Right cardiac atrium (tissue), 5 donors: ENCODE measurements at regions not wholly inside any gene's neighbourhood (a gene's known extent, or its start where the extent isn't known, plus 50 kb on each side); places are given as distances from the start of the nearest gene placed in this dataset.

Experiments
- ATAC-seq, 2 donors: fragments of 200-7000 bp; cut with Tn5 transposase; one replicate each; pipeline versions ENCODE4 v1.8.0 to v1.9.1; 2020; ENCODE audit warnings: moderate library complexity in 2 of 2, mild to moderate bottlenecking in 1 of 2
- DNase-seq, 3 donors: peaks; one replicate each; pipeline ENCODE4 v3.0.0-alpha.2; 2020
- H3K27ac ChIP-seq: one replicate; pipeline ENCODE4 v1.5.1; 2013; ENCODE audit warnings: mild to moderate bottlenecking, low read length, control low read depth, moderate library complexity
- H3K27me3 ChIP-seq: one replicate; pipeline ENCODE4 v1.6.1; 2013; ENCODE audit not compliant: control insufficient read depth, insufficient read depth
- H3K4me1 ChIP-seq: one replicate; pipeline ENCODE4 v1.6.1; 2013; ENCODE audit warnings: low read length; ENCODE audit not compliant: control insufficient read depth, insufficient read depth
- H3K4me3 ChIP-seq: one replicate; pipeline ENCODE4 v1.5.1; 2013; ENCODE audit warnings: low read length, control low read depth
- H3K9me3 ChIP-seq: one replicate; pipeline ENCODE4 v1.6.1; 2013; ENCODE audit warnings: low read length; ENCODE audit not compliant: control insufficient read depth
- WGBS: extraction: QIAGEN DNeasy Blood & Tissue Kit; methylation state at CpG from one replicate; pipeline ENCODE4 v1.1.7; 2013; 5-methylcytosine and 5-hydroxymethylcytosine counted together
- intact Hi-C, 4 donors: fragments of 100-400 bp; cut with DNase I; formaldehyde crosslinking; loops; one replicate each; pipeline versions ENCODE4 v1.11.0 to v1.14.0; 2022 to 2023
- donor health status: healthy with polysubstance abuse.
- donor health status: DM: no; HTN: yes; CAD: no.
- donor health status: DM: no; HTN: no; CAD: no.
- donor health status: DM: no; HTN: yes; CAD: no; lungs with severe emphysema.
- donor health status: DM: yes; HTN: yes; CAD: no.

GRCh38 chr5:3889412-3890142 lies 293.9 kb downstream of the IRX1 start:
- no peak overlapping the region for H3K4me3 ChIP-seq
- H3K27ac ChIP-seq, result no peak overlapping the region
- WGBS, result 76% methylated on average over 12 of the region's 12 CpGs
- DNase-seq (no peak), ATAC-seq (no peak)
- no peaks in the 10 kb centered on the region for H3K9me3 ChIP-seq
- no peaks in the 10 kb centered on the region for H3K27me3 ChIP-seq
- intact Hi-C loops, result no loop called here
- no peaks in the 10 kb centered on the region for H3K4me1 ChIP-seq

DNA sequence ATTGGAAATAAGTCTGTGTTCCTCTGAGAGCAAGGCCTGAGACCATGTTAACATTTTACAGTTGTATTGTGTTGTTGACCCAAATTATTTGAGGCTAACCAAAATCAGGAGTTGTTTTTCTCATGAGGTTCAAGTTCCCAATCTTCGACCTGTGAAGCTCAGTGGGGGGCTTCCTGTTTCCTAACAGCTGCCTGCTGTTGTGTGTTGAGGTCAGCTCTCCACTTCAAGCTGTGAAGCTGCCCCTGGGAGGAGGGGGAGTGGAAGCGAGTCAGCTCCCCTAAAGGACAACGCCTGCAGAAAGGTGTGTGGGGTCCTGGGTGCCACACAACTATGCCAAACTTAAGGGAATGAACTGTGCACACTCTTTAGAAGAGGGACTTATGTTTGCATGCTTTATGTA lies 295.5 kb downstream of the IRX1 start:
- Histone ChIP-seq H3K27ac (no peak overlapping the region), H3K4me1 (no peaks in the 10 kb centered on the region), H3K27me3 (no peaks in the 10 kb centered on the region), H3K4me3 (no peak overlapping the region), H3K9me3 (no peaks in the 10 kb centered on the region)
- intact Hi-C loops, result no loop called here
- ATAC-seq (no peak), DNase-seq (no peak)
- WGBS, result 46% methylated on average over 3 of the region's 3 CpGs

GRCh38 chr5:3893527-3893926 lies 297.9 kb downstream of the IRX1 start:
- ATAC-seq, result no peak
- DNase-seq, result no peak
- Histone ChIP-seq H3K27me3 (no peaks in the 10 kb centered on the region), H3K4me3 (no peak overlapping the region), H3K9me3 (peaks cover 2% of the 10 kb centered on the region), H3K4me1 (no peaks in the 10 kb centered on the region), H3K27ac (no peak overlapping the region)
- intact Hi-C loops, result no loop called here

- Histone ChIP-seq H3K4me1 (no peaks in the 10 kb centered on the region), H3K27ac (no peak overlapping the region), H3K9me3 (peaks cover 2% of the 10 kb centered on the region), H3K27me3 (no peaks in the 10 kb centered on the region), H3K4me3 (no peak overlapping the region)
- 87% methylated on average over 1 of the region's 1 CpG for WGBS
- no peak for DNase-seq
- no peak for ATAC-seq
- intact Hi-C loops, result no loop called here
Observed at GRCh38 chr5:3893975-3894374, 298.3 kb downstream of the IRX1 start.

- intact Hi-C loops, result no loop called here
- no peak overlapping the region for H3K4me3 ChIP-seq
- no peak overlapping the region for H3K27ac ChIP-seq
- WGBS, result 82% methylated on average over 5 of the region's 5 CpGs
- DNase-seq, result no peak
- no peak for ATAC-seq
- H3K27me3 ChIP-seq, result no peaks in the 10 kb centered on the region
- H3K4me1 ChIP-seq, result no peaks in the 10 kb centered on the region
- peaks cover 2% of the 10 kb centered on the region for H3K9me3 ChIP-seq
Observed at GRCh38 chr5:3896098-3896497, 300.5 kb downstream of the IRX1 start.

- Histone ChIP-seq H3K9me3 (peaks cover 2% of the 10 kb centered on the region), H3K27ac (no peak overlapping the region), H3K4me1 (no peaks in the 10 kb centered on the region), H3K27me3 (no peaks in the 10 kb centered on the region), H3K4me3 (no peak overlapping the region)
- no peak for DNase-seq
- ATAC-seq, result no peak
- 51% methylated on average over 5 of the region's 5 CpGs for WGBS
- intact Hi-C loops, result no loop called here
Observed at GRCh38 chr5:3899093-3899492, 303.5 kb downstream of the IRX1 start.

DNA sequence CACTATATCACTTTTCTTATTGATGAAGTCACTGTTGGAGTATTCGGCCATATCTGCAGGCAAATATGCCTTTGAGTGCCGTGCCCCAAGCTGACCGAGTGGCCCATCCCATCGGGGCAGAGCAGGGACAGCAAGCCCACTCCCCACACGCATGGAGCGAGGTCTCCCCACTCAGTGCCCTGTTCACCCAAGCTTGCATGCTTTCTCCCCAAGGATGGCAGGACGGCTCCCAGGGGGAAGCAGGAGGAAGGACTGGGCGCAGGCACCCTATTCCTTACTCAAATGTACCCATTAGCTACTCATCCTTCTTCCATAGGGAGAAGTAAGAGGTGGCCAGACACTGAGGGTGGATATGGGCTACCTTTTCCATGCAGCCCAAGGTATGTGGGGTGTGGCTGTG lies 309.0 kb downstream of the IRX1 start:
- no peak for ATAC-seq
- Histone ChIP-seq H3K4me1 (no peaks in the 10 kb centered on the region), H3K27me3 (no peaks in the 10 kb centered on the region), H3K9me3 (no peaks in the 10 kb centered on the region), H3K27ac (no peak overlapping the region), H3K4me3 (no peak overlapping the region)
- 86% methylated on average over 8 of the region's 8 CpGs for WGBS
- intact Hi-C loops, result no loop called here
- DNase-seq, result no peak

DNA sequence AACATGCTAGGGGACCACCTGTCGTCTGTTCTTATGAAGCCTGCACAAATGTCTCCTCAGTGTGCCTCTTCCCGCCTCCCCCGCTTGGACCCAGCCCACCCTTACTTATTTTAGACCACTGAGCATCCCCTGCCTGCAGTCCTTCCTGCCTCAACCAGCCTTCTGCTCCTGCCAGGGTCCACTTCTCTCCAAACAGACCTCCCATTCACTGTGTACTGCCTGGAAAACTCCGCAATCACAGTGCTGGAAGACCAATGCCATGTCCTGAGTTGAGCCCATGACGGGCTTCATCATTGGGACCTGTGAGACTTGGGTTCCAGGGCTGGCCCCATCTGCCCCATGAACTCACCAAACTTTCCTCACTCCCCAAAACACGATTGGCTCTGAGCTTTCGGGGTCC lies 309.4 kb downstream of the IRX1 start:
- no peaks in the 10 kb centered on the region for H3K4me1 ChIP-seq
- no peaks in the 10 kb centered on the region for H3K27me3 ChIP-seq
- no peak overlapping the region for H3K4me3 ChIP-seq
- ATAC-seq, result no peak
- 81% methylated on average over 7 of the region's 7 CpGs for WGBS
- no peak overlapping the region for H3K27ac ChIP-seq
- DNase-seq, result no peak
- H3K9me3 ChIP-seq, result no peaks in the 10 kb centered on the region
- intact Hi-C loops, result no loop called here

DNA sequence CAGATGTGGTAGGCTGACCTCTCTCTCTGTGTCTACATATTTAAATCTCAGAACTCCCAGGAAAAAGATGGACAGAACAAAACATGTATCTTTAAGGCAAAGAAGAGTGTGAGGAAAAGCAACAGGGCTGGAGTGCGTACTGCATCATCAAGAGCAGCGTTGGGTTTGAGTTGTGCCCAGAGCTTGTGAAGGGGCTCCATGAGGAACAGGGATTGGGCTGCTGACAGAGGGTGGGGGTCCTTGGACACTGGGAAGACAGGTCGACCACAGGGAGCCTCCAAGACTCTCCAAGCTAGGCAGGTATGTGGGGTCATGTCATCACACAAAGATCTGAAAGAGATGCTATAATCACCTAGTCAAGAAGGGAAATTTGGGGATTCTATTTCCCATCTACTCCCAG lies 309.9 kb downstream of the IRX1 start:
- DNase-seq (no peak), ATAC-seq (no peak)
- Histone ChIP-seq H3K4me1 (no peaks in the 10 kb centered on the region), H3K4me3 (no peak overlapping the region), H3K27me3 (no peaks in the 10 kb centered on the region), H3K27ac (no peak overlapping the region), H3K9me3 (no peaks in the 10 kb centered on the region)
- WGBS, result 68% methylated on average over 3 of the region's 3 CpGs
- intact Hi-C loops, result no loop called here

DNA sequence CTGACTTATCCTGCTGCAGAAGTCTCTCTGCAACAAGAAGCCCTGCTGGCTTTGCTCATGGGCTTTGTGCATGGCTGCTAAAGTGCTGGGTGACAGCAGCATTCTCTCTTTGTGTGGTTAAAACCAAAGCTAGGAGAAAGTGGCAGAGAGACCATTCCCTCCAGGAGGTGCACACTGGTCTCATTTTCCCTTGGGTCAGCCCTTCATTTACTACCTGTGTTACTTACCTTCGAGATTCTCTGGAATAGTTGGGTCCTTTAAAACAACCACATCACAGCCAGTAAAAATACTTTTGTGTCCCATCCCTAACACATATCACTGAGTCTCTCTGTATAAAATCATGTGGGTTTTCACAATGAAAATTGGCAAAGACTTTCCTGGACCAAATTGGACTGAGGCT lies 315.5 kb downstream of the IRX1 start:
- no peaks in the 10 kb centered on the region for H3K27me3 ChIP-seq
- H3K4me3 ChIP-seq, result no peak overlapping the region
- H3K9me3 ChIP-seq, result no peaks in the 10 kb centered on the region
- WGBS, result 73% methylated on average over 1 of the region's 1 CpG
- no peak for ATAC-seq
- intact Hi-C loops, result no loop called here
- H3K4me1 ChIP-seq, result no peaks in the 10 kb centered on the region
- H3K27ac ChIP-seq, result no peak overlapping the region
- no peak for DNase-seq

GRCh38 chr5:3911773-3912172 lies 316.1 kb downstream of the IRX1 start:
- H3K27me3 ChIP-seq, result no peaks in the 10 kb centered on the region
- no peak overlapping the region for H3K27ac ChIP-seq
- H3K9me3 ChIP-seq, result no peaks in the 10 kb centered on the region
- intact Hi-C loops, result no loop called here
- WGBS, result 76% methylated on average over 4 of the region's 4 CpGs
- no peaks in the 10 kb centered on the region for H3K4me1 ChIP-seq
- ATAC-seq, result no peak
- H3K4me3 ChIP-seq, result no peak overlapping the region
- DNase-seq, result no peak

DNA sequence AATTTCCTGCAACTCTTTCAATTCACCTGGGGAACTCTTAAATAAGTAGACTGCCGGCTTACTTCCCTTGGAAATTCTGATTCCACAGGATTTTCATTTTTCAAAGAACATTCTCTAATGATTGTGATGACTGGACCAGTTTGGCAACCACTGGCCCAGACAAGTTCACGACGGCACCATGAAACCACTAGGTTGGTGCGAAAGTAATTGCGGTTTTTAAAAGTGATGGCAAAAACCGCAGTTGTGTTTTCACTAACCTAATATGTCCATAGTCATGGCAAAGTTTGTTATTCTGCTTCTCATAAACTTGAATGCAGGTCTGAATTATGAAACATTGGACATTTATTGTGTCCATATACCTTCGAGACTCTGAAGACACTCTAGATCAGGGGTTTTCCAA lies 317.2 kb downstream of the IRX1 start:
- WGBS, result 92% methylated on average over 7 of the region's 7 CpGs
- DNase-seq (no peak), ATAC-seq (no peak)
- intact Hi-C loops, result no loop called here
- Histone ChIP-seq H3K4me3 (no peak overlapping the region), H3K27ac (no peak overlapping the region), H3K4me1 (no peaks in the 10 kb centered on the region), H3K27me3 (no peaks in the 10 kb centered on the region), H3K9me3 (no peaks in the 10 kb centered on the region)
